ENCODE measurements at regions not wholly inside any gene's neighbourhood (a gene's known extent, or its start where the extent isn't known, plus 50 kb on each side); places are given as distances from the start of the nearest gene placed in this dataset.

- no peak overlapping the region for H3K27ac ChIP-seq (ENCODE audit: extremely low read length, insufficient read depth, low read length)
- no peaks in the 10 kb centered on the region for H3K36me3 ChIP-seq (replicated peaks in 1 of 2; ENCODE audit: control insufficient read depth in 1 of 2, insufficient read depth in 2 of 2, low read length in 2 of 2)
- intact Hi-C loops (cut with micrococcal nuclease; ENCODE audit: unreplicated experiment): no loop called here
- no peaks in the 10 kb centered on the region for H3K9me3 ChIP-seq (ENCODE audit: low read length)
- no TSS peak for BruUV-seq (replicated peaks)
- DNase-seq (ENCODE audit: low spot score): no peak
- no peaks in the 10 kb centered on the region for H3K27me3 ChIP-seq (ENCODE audit: control insufficient read depth in 1 of 2, insufficient read depth in 2 of 2, low read length in 2 of 2)
- POLR2A ChIA-PET: no interaction called here
- H4K20me1 ChIP-seq (ENCODE audit: insufficient read depth, low read length): no peaks in the 10 kb centered on the region
- no peak for ATAC-seq
- CTCF ChIA-PET (ENCODE audit: low intra/inter-chr PET ratio, low total read pairs): no interaction called here
- TF ChIP-seq ARID3A (IDR thresholded peaks at IDR 0.05; ENCODE audit: low read depth, low read length) (no peak), TRAFD1 (CRISPR knock-in tag; IDR thresholded peaks at IDR 0.05; ENCODE audit: borderline replicate concordance) (no peak), PCBP2 (optimal IDR thresholded peaks at IDR 0.05; ENCODE audit: low read depth, low read length, poor library complexity, severe bottlenecking) (no peak), THAP11 (CRISPR knock-in tag; IDR thresholded peaks at IDR 0.05) (no peak), ZNF678 (CRISPR knock-in tag; IDR thresholded peaks at IDR 0.05) (no peak), POLR2AphosphoS5 (IDR thresholded peaks at IDR 0.05; ENCODE audit: low read depth, low read length) (no peak), SOX13 (IDR thresholded peaks at IDR 0.05) (no peak), SOX13 (CRISPR knock-in tag; conservative IDR thresholded peaks at IDR 0.05 in 1 of 2, IDR thresholded peaks at IDR 0.05 in 1 of 2) (no peak), FOSL2 (CRISPR knock-in tag; IDR thresholded peaks at IDR 0.05) (no peak), GTF3A (CRISPR knock-in tag; conservative IDR thresholded peaks at IDR 0.05) (no peak), KMT2B (CRISPR knock-in tag; IDR thresholded peaks at IDR 0.05) (no peak), ZNF720 (CRISPR knock-in tag; IDR thresholded peaks at IDR 0.05) (no peak), ZFYVE20 (CRISPR knock-in tag; IDR thresholded peaks at IDR 0.05; ENCODE audit: borderline replicate concordance, low read depth) (no peak), ZNF674 (CRISPR knock-in tag; IDR thresholded peaks at IDR 0.05; ENCODE audit: low read depth) (no peak), RBM39 (IDR thresholded peaks at IDR 0.05; ENCODE audit: low read depth, low read length, poor library complexity, severe bottlenecking) (no peak), MAX (IDR thresholded peaks at IDR 0.05) (no peak), ESRRA (CRISPR knock-in tag; IDR thresholded peaks at IDR 0.05; ENCODE audit: low read depth) (no peak), LCORL (IDR thresholded peaks at IDR 0.05) (no peak), LCORL (CRISPR knock-in tag; IDR thresholded peaks at IDR 0.05) (no peak)
- no peak overlapping the region for H3K9ac ChIP-seq (ENCODE audit: insufficient read depth, low read depth, low read length)
- H3K4me3 ChIP-seq (replicated peaks in 1 of 3; ENCODE audit: insufficient read depth in 1 of 3, low read depth in 2 of 3, low read length in 3 of 3): no peak overlapping the region
- no peak overlapping the region for H2AFZ ChIP-seq (ENCODE audit: low read length)
- no peak overlapping the region for H3K4me2 ChIP-seq (ENCODE audit: low read depth, low read length)
- H3K79me2 ChIP-seq (ENCODE audit: insufficient read depth, low read length): no peaks in the 10 kb centered on the region
- H3K4me1 ChIP-seq (ENCODE audit: insufficient read depth, low read length): no peaks in the 10 kb centered on the region
- 41% methylated on average over 2 of the region's 2 CpGs for WGBS (ENCODE audit: low lambda C conversion rate)
- no peak for FAIRE-seq
- in situ Hi-C loops (cut with HindIII; ENCODE audit: extremely low pct_ligation_motif_present, low pct_unique_long_range_greater_than_20kb): no loop called here
Observed at GRCh38 chr21:35611708-35612132, 448.6 kb downstream of the SETD4 start.

All from HepG2 (cell line).